ENCODE measurements at regions not wholly inside any gene's neighbourhood (a gene's known extent, or its start where the extent isn't known, plus 50 kb on each side); places are given as distances from the start of the nearest gene placed in this dataset.

DNA sequence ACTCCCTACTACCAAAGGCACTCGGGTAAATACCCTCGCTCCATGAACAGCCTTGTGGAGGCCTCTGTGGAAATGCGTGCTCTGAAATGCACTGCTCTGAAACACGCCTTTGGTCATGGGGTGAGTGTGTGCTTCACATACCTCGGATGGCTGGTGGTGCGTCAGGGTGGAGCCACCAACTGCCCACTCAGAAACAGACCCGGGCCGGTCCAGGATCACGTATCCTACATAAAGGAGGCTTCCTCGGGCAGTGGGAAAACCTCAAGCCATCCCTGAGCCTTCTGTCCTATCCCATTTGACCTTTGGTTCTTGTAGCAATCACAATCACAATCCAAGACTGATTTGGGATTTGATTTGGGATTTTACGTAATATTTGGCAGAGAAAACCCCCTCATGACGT, 53.5 kb upstream of the ZNF516 start:
- TF ChIP-seq POLR2A (IDR thresholded peaks at IDR 0.05), result no peak
- TF ChIP-seq, protein P1, sequence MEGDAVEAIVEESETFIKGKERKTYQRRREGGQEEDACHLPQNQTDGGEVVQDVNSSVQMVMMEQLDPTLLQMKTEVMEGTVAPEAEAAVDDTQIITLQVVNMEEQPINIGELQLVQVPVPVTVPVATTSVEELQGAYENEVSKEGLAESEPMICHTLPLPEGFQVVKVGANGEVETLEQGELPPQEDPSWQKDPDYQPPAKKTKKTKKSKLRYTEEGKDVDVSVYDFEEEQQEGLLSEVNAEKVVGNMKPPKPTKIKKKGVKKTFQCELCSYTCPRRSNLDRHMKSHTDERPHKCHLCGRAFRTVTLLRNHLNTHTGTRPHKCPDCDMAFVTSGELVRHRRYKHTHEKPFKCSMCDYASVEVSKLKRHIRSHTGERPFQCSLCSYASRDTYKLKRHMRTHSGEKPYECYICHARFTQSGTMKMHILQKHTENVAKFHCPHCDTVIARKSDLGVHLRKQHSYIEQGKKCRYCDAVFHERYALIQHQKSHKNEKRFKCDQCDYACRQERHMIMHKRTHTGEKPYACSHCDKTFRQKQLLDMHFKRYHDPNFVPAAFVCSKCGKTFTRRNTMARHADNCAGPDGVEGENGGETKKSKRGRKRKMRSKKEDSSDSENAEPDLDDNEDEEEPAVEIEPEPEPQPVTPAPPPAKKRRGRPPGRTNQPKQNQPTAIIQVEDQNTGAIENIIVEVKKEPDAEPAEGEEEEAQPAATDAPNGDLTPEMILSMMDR (IDR thresholded peaks at IDR 0.05), result no peak
- no peak for DNase-seq

GRCh38 chr18:76547296-76547695, 52.3 kb upstream of the ZNF516 start:
- H3K4me1 ChIP-seq, result no peaks in the 10 kb centered on the region
- H3K27me3 ChIP-seq, result no peaks in the 10 kb centered on the region
- no peaks in the 10 kb centered on the region for H3K9me3 ChIP-seq
- TF ChIP-seq POLR2A (IDR thresholded peaks at IDR 0.05), result no peak
- TF ChIP-seq, protein P1 (IDR thresholded peaks at IDR 0.05), result no peak
- no peaks in the 10 kb centered on the region for H3K36me3 ChIP-seq
- intact Hi-C loops (cut with DNase I), result no loop called here
- no peak overlapping the region for H3K4me3 ChIP-seq (replicated peaks in 1 of 3)
- DNase-seq, result no peak
- 94 to 95% methylated on average over 11 of the region's 11 CpGs for WGBS, 2 donors
- no peak overlapping the region for H3K27ac ChIP-seq

More for the DNA sequence above, 53.5 kb upstream of the ZNF516 start:
- H3K4me1 ChIP-seq, result no peaks in the 10 kb centered on the region
- 95% methylated on average over 12 of the region's 12 CpGs for WGBS, 2 donors
- H3K27me3 ChIP-seq, result no peaks in the 10 kb centered on the region
- H3K9me3 ChIP-seq, result no peaks in the 10 kb centered on the region
- intact Hi-C loops (cut with DNase I), result no loop called here
- no peaks in the 10 kb centered on the region for H3K36me3 ChIP-seq
- H3K27ac ChIP-seq, result no peak overlapping the region
- H3K4me3 ChIP-seq (replicated peaks in 1 of 3), result no peak overlapping the region

- TF ChIP-seq, protein P1 (IDR thresholded peaks at IDR 0.05), result no peak
- no peak for TF ChIP-seq POLR2A (IDR thresholded peaks at IDR 0.05)
- Histone ChIP-seq H3K4me1 (no peaks in the 10 kb centered on the region), H3K9me3 (no peaks in the 10 kb centered on the region), H3K27ac (no peak overlapping the region), H3K27me3 (no peaks in the 10 kb centered on the region), H3K4me3 (replicated peaks in 1 of 3) (no peak overlapping the region), H3K36me3 (no peaks in the 10 kb centered on the region)
- WGBS, 2 donors, result 61 to 68% methylated on average over 6 of the region's 6 CpGs
- intact Hi-C loops (cut with DNase I), result no loop called here
- DNase-seq, result no peak
These were observed 51.4 kb upstream of the ZNF516 start for GRCh38 chr18:76546436-76546835.

DNA sequence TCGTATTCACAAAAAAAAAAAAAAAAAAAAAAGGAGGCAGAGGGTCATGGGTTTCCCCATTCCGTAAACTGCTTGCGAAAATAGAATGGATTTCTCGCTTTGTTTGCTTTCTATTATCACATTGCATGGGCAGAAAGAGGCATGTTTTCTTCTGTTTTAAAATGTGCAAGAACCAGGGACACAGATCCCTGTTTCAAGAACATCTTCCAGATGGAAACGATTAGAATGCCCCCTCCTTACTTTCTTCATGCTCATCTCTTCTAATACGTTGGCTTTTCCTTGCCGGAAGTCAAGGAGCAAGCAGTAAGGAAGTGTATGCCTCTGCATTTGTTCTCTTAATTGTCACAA, 51.0 kb upstream of the ZNF516 start:
- Histone ChIP-seq H3K27me3 (no peaks in the 10 kb centered on the region), H3K4me1 (no peaks in the 10 kb centered on the region), H3K36me3 (no peaks in the 10 kb centered on the region), H3K27ac (no peak overlapping the region), H3K4me3 (replicated peaks in 1 of 3) (no peak overlapping the region), H3K9me3 (no peaks in the 10 kb centered on the region)
- intact Hi-C loops (cut with DNase I), result no loop called here
- 55 to 58% methylated on average over 7 of the region's 7 CpGs for WGBS, 2 donors
- TF ChIP-seq, protein P1 (IDR thresholded peaks at IDR 0.05), result no peak
- TF ChIP-seq POLR2A (IDR thresholded peaks at IDR 0.05), result no peak
- DNase-seq, result no peak

DNA sequence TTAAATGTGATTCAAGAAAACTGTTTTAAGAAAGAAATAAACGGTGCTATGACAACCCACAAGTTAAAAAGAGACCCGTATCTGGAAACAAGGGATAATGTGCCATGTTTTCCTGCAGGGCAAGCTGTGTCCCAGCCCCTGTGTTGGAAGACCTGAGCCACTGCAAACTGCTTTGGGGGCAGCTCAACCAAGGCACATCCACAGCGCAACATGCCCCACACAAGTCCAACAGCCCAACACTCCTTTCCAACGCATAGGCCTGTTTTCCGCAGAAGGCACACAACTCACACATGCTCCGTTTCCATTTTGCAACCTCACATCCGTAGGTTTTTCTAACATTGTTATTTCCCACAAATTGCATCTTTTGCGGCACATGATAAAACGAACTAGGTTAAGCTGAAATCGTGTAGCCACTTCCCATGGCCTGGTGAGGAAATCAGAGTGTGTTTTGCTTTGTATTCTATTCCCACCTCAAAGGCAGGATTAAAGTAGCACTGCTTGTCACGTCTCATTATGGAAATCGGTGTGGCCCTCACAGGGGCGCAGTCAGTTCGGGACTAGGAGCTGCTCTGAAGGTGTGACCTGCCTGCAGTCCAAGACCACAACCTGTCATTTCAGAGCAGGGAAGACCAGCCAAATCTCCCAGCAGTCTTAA, 50.5 kb upstream of the ZNF516 start:
- H3K36me3 ChIP-seq, result no peaks in the 10 kb centered on the region
- intact Hi-C loops (cut with DNase I), result no loop called here
- no peak for TF ChIP-seq POLR2A (IDR thresholded peaks at IDR 0.05)
- TF ChIP-seq, protein P1 (IDR thresholded peaks at IDR 0.05), result no peak
- no peak overlapping the region for H3K4me3 ChIP-seq (replicated peaks in 1 of 3)
- H3K4me1 ChIP-seq, result no peaks in the 10 kb centered on the region
- no peak overlapping the region for H3K27ac ChIP-seq
- no peak for DNase-seq
- H3K27me3 ChIP-seq, result no peaks in the 10 kb centered on the region
- WGBS, 2 donors, result 82 to 85% methylated on average over 14 of the region's 14 CpGs
- H3K9me3 ChIP-seq, result no peaks in the 10 kb centered on the region

Data from thyroid gland (tissue), 4 donors.